GM12801 (cell line): ENCODE measurements at regions not wholly inside any gene's neighbourhood (a gene's known extent, or its start where the extent isn't known, plus 50 kb on each side); places are given as distances from the start of the nearest gene placed in this dataset.

Experiments
- CTCF ChIP-seq: IDR thresholded peaks from one replicate; pipeline ENCODE4 v1.5.1; 2011; ENCODE audit warnings: control low read depth; ENCODE audit not compliant: insufficient read length; ENCODE audit errors: extremely low read depth

GRCh38 chr18:11339188-11339775 is 189.9 kb upstream of the PIEZO2 start:
- TF ChIP-seq CTCF, result no peak

- TF ChIP-seq CTCF, result no peak
Measured at GRCh38 chr18:11336241-11336640, 186.9 kb upstream of the PIEZO2 start.

- no peak for TF ChIP-seq CTCF
Measured at GRCh38 chr18:11327391-11328009, 178.1 kb upstream of the PIEZO2 start.

GRCh38 chr18:11324956-11325882 is 175.8 kb upstream of the PIEZO2 start:
- TF ChIP-seq CTCF, result no peak

GRCh38 chr18:11324510-11324909 is 175.1 kb upstream of the PIEZO2 start:
- no peak for TF ChIP-seq CTCF

- no peak for TF ChIP-seq CTCF
Measured at GRCh38 chr18:11323359-11323819, 174.0 kb upstream of the PIEZO2 start.

GRCh38 chr18:11322716-11323115 is 173.3 kb upstream of the PIEZO2 start:
- no peak for TF ChIP-seq CTCF
